ENCODE measurements at regions not wholly inside any gene's neighbourhood (a gene's known extent, or its start where the extent isn't known, plus 50 kb on each side); places are given as distances from the start of the nearest gene placed in this dataset.

GRCh38 chr19:31511098-31511497 lies 161.9 kb upstream of the TSHZ3 start (continued):
- TF ChIP-seq SRF (IDR thresholded peaks at IDR 0.05; ENCODE audit: low read depth, low read length) (no peak), KDM1A (IDR thresholded peaks at IDR 0.05; ENCODE audit: borderline replicate concordance, low read length) (no peak)
